Activated naive CD4-positive, alpha-beta T cell treated with anti-CD3 and anti-CD28 coated beads for 36 hours (primary cell): ENCODE measurements at regions not wholly inside any gene's neighbourhood (a gene's known extent, or its start where the extent isn't known, plus 50 kb on each side); places are given as distances from the start of the nearest gene placed in this dataset.

Experiments used
- CTCF ChIA-PET: fragments of 350-600 bp; sonication (Branson Sonifier 250); formaldehyde crosslinking; loops from one replicate; lab custom pipeline; 2021; ENCODE audit warnings: antibody characterized with exemption; lab: Charles Lee
- DNase-seq: peaks from one replicate; pipeline ENCODE4 v3.0.0-alpha.2; 2020
- H3K27ac Mint-ChIP-seq: one replicate; pipeline ENCODE4 v1.8.0; 2021; ENCODE audit warnings: mild to moderate bottlenecking, mixed read lengths
- H3K27me3 Mint-ChIP-seq: one replicate; pipeline ENCODE4 v1.8.0; 2021; ENCODE audit warnings: low read depth, mixed read lengths
- H3K36me3 Mint-ChIP-seq: one replicate; pipeline ENCODE4 v1.8.0; 2021; ENCODE audit warnings: low read depth, mixed read lengths
- H3K4me1 Mint-ChIP-seq: one replicate; pipeline ENCODE4 v1.8.0; 2021; ENCODE audit warnings: low read depth, mixed read lengths
- H3K4me3 Mint-ChIP-seq: one replicate; pipeline ENCODE4 v1.8.0; 2021; ENCODE audit warnings: mild to moderate bottlenecking, moderate library complexity, mixed read lengths
- H3K9me3 Mint-ChIP-seq: one replicate; pipeline ENCODE4 v1.8.0; 2021; ENCODE audit warnings: mixed read lengths
- intact Hi-C: fragments of 100-400 bp; cut with micrococcal nuclease; formaldehyde crosslinking; loops from one replicate; pipeline ENCODE4 v1.15.1; 2023

DNA sequence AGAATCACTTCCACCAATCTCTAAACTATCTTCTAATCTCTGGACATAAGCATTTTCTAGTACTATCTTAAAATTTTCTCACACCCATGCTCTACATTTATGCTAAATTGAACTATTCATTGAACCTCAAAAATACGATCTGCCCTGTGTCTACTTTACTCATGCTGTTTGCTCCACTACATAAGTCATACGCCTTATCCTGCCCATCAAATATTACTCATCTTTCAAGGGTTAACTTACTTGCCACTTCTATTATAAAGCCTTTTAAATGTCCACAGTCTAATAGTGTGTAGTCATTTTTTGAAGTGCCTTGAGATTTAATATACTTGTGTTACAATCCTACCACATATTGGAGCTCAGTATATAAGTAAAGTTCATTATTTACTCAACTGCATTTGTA is 727.7 kb upstream of the SLIT2 start:
- peaks cover 3% of the 10 kb centered on the region for H3K9me3 Mint-ChIP-seq
- H3K27me3 Mint-ChIP-seq = no peaks in the 10 kb centered on the region
- no peak overlapping the region for H3K27ac Mint-ChIP-seq
- H3K4me1 Mint-ChIP-seq = no peaks in the 10 kb centered on the region
- DNase-seq = no peak
- CTCF ChIA-PET = no interaction called here
- intact Hi-C loops = no loop called here
- H3K36me3 Mint-ChIP-seq = no peaks in the 10 kb centered on the region
- no peak overlapping the region for H3K4me3 Mint-ChIP-seq

DNA sequence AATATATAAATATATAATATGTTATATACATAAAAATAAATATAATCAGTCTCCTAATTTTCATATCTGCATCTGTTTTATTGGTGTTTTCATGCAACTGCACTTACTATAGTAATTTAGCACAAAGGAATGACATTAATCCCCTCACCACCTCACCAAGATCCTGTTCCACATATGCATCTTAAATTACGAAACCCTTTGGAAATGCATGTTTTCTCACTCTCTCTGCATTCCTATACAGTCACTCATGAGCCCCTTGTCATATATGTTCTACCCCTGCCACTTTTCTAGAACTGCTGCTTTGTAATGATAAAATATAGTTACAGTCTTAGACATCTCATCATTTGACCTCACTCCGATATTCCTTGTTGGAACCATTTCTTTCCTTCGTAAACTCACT is 728.7 kb upstream of the SLIT2 start:
- Mint-ChIP-seq H3K4me3 (no peak overlapping the region), H3K9me3 (no peaks in the 10 kb centered on the region), H3K4me1 (no peaks in the 10 kb centered on the region), H3K36me3 (no peaks in the 10 kb centered on the region), H3K27ac (no peak overlapping the region), H3K27me3 (no peaks in the 10 kb centered on the region)
- intact Hi-C loops = no loop called here
- CTCF ChIA-PET = no interaction called here
- DNase-seq = no peak

DNA sequence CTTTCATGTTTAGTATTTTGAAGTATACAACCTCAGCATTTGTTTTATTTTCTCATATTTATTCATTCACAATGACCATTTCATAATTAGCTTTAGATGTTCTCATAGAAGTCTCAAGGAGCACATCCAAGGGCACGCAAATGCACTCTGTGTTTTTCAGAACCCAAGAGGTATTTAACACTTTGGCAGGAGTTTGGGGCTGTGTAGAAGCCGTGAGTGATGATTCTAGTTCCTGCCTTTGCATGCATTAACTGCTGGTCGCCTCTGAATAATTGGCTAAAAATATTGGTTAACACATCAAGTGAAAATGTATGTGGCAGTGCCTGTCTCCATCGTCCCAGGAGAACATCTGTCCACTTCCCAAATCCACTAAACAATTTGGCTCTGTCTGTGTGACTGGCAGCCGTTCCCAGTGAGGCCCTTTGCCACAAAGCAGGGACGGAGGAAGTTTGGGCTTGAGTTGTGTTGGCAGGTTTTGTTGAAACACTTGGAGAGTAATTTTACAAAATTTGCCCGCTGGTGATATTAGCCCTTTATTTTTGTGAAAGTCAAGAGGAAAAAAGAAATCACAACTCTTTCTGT is 730.7 kb upstream of the SLIT2 start:
- Mint-ChIP-seq H3K4me1 (no peaks in the 10 kb centered on the region), H3K9me3 (no peaks in the 10 kb centered on the region), H3K27me3 (no peaks in the 10 kb centered on the region), H3K4me3 (no peak overlapping the region), H3K27ac (no peak overlapping the region), H3K36me3 (no peaks in the 10 kb centered on the region)
- intact Hi-C loops = no loop called here
- CTCF ChIA-PET = no interaction called here
- DNase-seq = no peak

DNA sequence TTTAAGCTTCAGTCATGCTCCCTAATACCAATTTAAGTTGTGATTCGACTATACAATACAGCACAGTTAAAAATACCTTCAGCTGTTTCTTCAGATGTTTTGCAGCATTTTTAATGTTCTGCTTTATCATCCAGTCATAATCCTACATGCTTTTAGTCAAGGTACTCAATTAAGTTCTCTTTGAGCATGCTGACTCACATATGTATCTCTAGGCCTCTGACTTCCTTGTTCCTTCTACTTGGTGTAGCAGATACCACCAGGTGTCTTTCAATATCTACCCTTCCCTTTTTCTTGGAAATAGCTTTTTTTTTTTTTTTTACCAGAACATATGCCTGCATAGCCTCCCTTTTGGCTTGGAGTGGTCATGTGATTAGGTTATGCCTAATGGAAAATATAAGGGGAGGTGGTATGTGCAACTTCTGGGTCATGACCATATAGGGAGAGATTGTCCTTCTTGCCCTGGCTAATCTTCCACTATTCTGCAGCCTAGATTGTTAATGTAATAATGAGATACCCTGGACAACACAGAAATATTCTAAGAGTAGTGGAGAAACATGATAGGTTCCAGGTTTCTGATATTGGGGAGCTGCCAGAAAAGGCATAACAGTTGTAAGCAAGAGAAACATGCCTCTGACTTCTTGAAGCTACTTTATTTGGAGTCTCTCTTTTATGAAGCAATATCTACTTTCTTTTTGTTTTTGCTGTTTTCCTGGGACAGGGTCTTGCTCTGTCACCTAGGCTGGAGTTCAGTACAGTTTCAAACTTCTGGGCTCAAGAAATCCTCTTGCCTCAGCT is 737.2 kb upstream of the SLIT2 start:
- intact Hi-C loops = no loop called here
- Mint-ChIP-seq H3K4me3 (no peak overlapping the region), H3K4me1 (no peaks in the 10 kb centered on the region), H3K27me3 (no peaks in the 10 kb centered on the region), H3K36me3 (no peaks in the 10 kb centered on the region), H3K27ac (no peak overlapping the region), H3K9me3 (peaks cover 4% of the 10 kb centered on the region)
- DNase-seq = no peak
- CTCF ChIA-PET = no interaction called here

DNA sequence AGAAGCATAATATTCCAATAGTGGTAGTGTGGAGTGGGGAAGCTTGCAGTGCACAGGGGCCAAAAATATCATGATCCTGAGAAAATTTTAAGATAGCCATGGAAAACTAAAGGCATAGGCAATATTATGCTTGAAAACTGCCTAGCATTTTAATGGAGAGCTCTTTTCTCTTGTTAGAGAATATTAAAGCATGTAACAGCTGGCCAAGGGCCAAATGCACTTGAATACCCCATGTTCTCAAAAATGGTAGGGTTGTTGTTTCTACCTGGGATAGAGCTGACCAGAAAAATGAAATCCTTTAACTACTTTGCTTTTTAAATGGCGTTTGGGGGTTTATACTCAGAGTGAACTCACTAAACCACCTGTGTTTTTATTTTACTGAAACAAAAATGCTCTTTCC is 739.6 kb upstream of the SLIT2 start:
- Mint-ChIP-seq H3K27me3 (no peaks in the 10 kb centered on the region), H3K4me1 (no peaks in the 10 kb centered on the region), H3K9me3 (peaks cover 4% of the 10 kb centered on the region), H3K36me3 (no peaks in the 10 kb centered on the region), H3K27ac (no peak overlapping the region), H3K4me3 (no peak overlapping the region)
- no peak for DNase-seq
- intact Hi-C loops = no loop called here
- CTCF ChIA-PET = no interaction called here

- Mint-ChIP-seq H3K4me1 (no peaks in the 10 kb centered on the region), H3K27me3 (no peaks in the 10 kb centered on the region), H3K4me3 (no peak overlapping the region), H3K36me3 (no peaks in the 10 kb centered on the region), H3K27ac (no peak overlapping the region), H3K9me3 (peaks cover 4% of the 10 kb centered on the region)
- intact Hi-C loops = no loop called here
- no peak for DNase-seq
- CTCF ChIA-PET = no interaction called here
Measured at GRCh38 chr4:19510993-19511392, 740.7 kb upstream of the SLIT2 start.

- H3K4me1 Mint-ChIP-seq = no peaks in the 10 kb centered on the region
- no peak for DNase-seq
- H3K4me3 Mint-ChIP-seq = no peak overlapping the region
Measured at GRCh38 chr4:19508442-19508841, 743.3 kb upstream of the SLIT2 start.

DNA sequence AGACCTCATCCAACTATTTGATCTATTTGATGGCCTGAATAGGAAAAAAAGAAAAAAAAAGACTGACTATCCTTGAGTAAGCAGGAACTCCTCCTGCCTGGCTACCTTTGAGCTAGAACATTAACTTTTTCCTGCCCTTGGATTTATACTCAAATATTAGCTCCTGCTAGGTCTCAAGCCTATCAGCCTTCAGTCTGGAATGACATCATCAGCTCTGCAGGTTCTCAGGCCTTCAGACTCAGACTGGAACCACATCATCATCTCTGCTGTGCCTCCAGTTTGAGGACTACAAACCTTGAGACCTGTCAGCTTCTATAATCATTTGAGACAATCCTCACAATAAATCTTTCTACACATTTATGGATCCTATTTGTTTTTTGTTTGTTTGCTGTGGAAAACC is 754.0 kb upstream of the SLIT2 start:
- Mint-ChIP-seq H3K4me1 (no peaks in the 10 kb centered on the region), H3K9me3 (peaks cover 10% of the 10 kb centered on the region), H3K36me3 (no peaks in the 10 kb centered on the region), H3K27ac (no peak overlapping the region), H3K27me3 (no peaks in the 10 kb centered on the region), H3K4me3 (no peak overlapping the region)
- DNase-seq = no peak
- CTCF ChIA-PET = no interaction called here
- intact Hi-C loops = no loop called here

More at GRCh38 chr4:19508442-19508841, 743.3 kb upstream of the SLIT2 start:
- CTCF ChIA-PET = no interaction called here
- no peaks in the 10 kb centered on the region for H3K36me3 Mint-ChIP-seq
- no peak overlapping the region for H3K27ac Mint-ChIP-seq
- no peaks in the 10 kb centered on the region for H3K9me3 Mint-ChIP-seq
- intact Hi-C loops = no loop called here
- H3K27me3 Mint-ChIP-seq = no peaks in the 10 kb centered on the region

GRCh38 chr4:19496756-19497155 is 754.9 kb upstream of the SLIT2 start:
- CTCF ChIA-PET = no interaction called here
- DNase-seq = no peak
- Mint-ChIP-seq H3K4me1 (no peaks in the 10 kb centered on the region), H3K36me3 (no peaks in the 10 kb centered on the region), H3K27ac (no peak overlapping the region), H3K9me3 (peaks cover 10% of the 10 kb centered on the region), H3K27me3 (no peaks in the 10 kb centered on the region), H3K4me3 (no peak overlapping the region)
- intact Hi-C loops = no loop called here

GRCh38 chr4:19494961-19495360 is 756.7 kb upstream of the SLIT2 start:
- H3K4me1 Mint-ChIP-seq = no peaks in the 10 kb centered on the region
- peaks cover 13% of the 10 kb centered on the region for H3K9me3 Mint-ChIP-seq
- H3K27ac Mint-ChIP-seq = no peak overlapping the region
- CTCF ChIA-PET = no interaction called here
- intact Hi-C loops = no loop called here
- H3K4me3 Mint-ChIP-seq = no peak overlapping the region
- H3K36me3 Mint-ChIP-seq = no peaks in the 10 kb centered on the region
- no peak for DNase-seq
- H3K27me3 Mint-ChIP-seq = no peaks in the 10 kb centered on the region

DNA sequence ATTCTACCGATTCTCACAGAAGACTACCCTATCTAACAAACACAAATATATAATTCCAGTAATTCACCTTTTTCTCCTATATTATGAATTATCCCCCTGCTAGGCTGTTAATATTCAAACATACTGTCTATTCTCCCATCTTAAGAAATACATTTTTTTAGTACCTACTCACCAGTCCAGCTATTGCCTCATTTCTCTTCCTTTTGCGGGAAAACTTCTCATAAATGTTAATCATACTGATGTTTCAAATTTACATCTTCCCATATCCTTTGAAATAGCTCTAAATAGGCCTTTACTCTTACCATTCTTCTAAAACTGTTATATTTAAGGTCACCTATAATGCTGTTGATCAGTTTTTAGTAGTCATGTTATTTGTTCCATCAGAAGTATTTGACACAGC is 759.1 kb upstream of the SLIT2 start:
- no peak for DNase-seq
- no peaks in the 10 kb centered on the region for H3K4me1 Mint-ChIP-seq
- CTCF ChIA-PET = no interaction called here
- H3K9me3 Mint-ChIP-seq = peaks cover 13% of the 10 kb centered on the region
- no peaks in the 10 kb centered on the region for H3K36me3 Mint-ChIP-seq
- no peak overlapping the region for H3K27ac Mint-ChIP-seq
- no peak overlapping the region for H3K4me3 Mint-ChIP-seq
- H3K27me3 Mint-ChIP-seq = no peaks in the 10 kb centered on the region
- intact Hi-C loops = no loop called here

- no peak overlapping the region for H3K4me3 Mint-ChIP-seq
- CTCF ChIA-PET = no interaction called here
- no peak for DNase-seq
- intact Hi-C loops = no loop called here
- H3K4me1 Mint-ChIP-seq = no peaks in the 10 kb centered on the region
- H3K27ac Mint-ChIP-seq = no peak overlapping the region
- peaks cover 5% of the 10 kb centered on the region for H3K9me3 Mint-ChIP-seq
- H3K27me3 Mint-ChIP-seq = no peaks in the 10 kb centered on the region
- no peaks in the 10 kb centered on the region for H3K36me3 Mint-ChIP-seq
Measured at GRCh38 chr4:19486400-19486799, 765.3 kb upstream of the SLIT2 start.

GRCh38 chr4:19478791-19479190 is 772.9 kb upstream of the SLIT2 start:
- Mint-ChIP-seq H3K36me3 (no peaks in the 10 kb centered on the region), H3K9me3 (no peaks in the 10 kb centered on the region), H3K27ac (no peak overlapping the region), H3K4me3 (no peak overlapping the region), H3K4me1 (no peaks in the 10 kb centered on the region), H3K27me3 (no peaks in the 10 kb centered on the region)
- CTCF ChIA-PET = no interaction called here
- intact Hi-C loops = no loop called here
- no peak for DNase-seq
